ENCODE measurements at regions not wholly inside any gene's neighbourhood (a gene's known extent, or its start where the extent isn't known, plus 50 kb on each side); places are given as distances from the start of the nearest gene placed in this dataset.

DNA sequence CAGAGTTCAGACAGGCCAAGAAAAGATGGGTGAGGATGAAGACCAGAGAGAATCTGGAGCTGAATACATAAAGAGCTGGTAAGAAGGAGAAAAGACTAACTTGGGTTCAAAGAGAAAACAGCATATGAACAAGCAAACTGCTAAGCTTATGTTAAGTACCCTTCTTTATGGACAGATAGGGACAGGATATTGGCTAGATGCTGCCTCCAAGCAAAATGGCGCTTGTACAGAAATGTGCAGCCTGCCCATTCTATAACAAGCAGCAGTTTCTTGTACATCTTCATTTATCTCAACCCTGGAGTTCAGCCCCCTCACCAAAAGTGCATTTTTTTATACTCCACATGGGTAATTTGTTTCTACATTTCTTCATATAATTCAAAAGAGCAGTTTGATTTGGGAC lies 184.5 kb downstream of the RMST start:
- Histone ChIP-seq H3K4me1 (ENCODE audit: insufficient read depth, low read length) (no peaks in the 10 kb centered on the region), H3K9me3 (ENCODE audit: control insufficient read depth, low read depth, low read length) (no peaks in the 10 kb centered on the region), H4K8ac (replicated peaks; ENCODE audit: insufficient read length, low read depth, low read length) (no peak overlapping the region), H3K23me2 (ENCODE audit: insufficient read length, low read depth, low read length, poor library complexity, severe bottlenecking) (no peaks in the 10 kb centered on the region), H2BK5ac (ENCODE audit: insufficient read length, low read length) (no peak overlapping the region), H3K79me2 (ENCODE audit: insufficient read depth, low read length) (no peaks in the 10 kb centered on the region), H2BK15ac (ENCODE audit: low read depth, low read length) (no peak overlapping the region), H4K91ac (ENCODE audit: insufficient read length, low read depth, low read length) (no peak overlapping the region), H3K79me1 (ENCODE audit: insufficient read depth, low read depth, low read length, poor library complexity, severe bottlenecking) (no peaks in the 10 kb centered on the region), H3K56ac (ENCODE audit: insufficient read length, low read depth, low read length) (no peak overlapping the region), H3K4ac (ENCODE audit: low read depth, low read length) (no peak overlapping the region), H3K4me2 (ENCODE audit: insufficient read depth, insufficient read length, low read length) (no peak overlapping the region), H3K14ac (ENCODE audit: insufficient read depth, low read length) (no peak overlapping the region), H3K23ac (ENCODE audit: insufficient read length, low read depth, low read length) (no peak overlapping the region), H2BK120ac (ENCODE audit: low read depth, low read length, poor library complexity, severe bottlenecking) (no peak overlapping the region), H2BK12ac (ENCODE audit: insufficient read length, low read depth, low read length) (no peak overlapping the region), H3T11ph (ENCODE audit: low read length) (no peak overlapping the region), H2AK5ac (ENCODE audit: insufficient read length, low read length) (no peak overlapping the region), H3K9ac (ENCODE audit: extremely low read depth, insufficient read length, low read length) (no peak overlapping the region), H3K27ac (ENCODE audit: insufficient read length, low read depth, low read length) (no peak overlapping the region), H2BK20ac (ENCODE audit: low read depth, low read length, poor library complexity, severe bottlenecking) (no peak overlapping the region), H4K20me1 (ENCODE audit: control insufficient read depth, insufficient read depth, insufficient read length) (no peaks in the 10 kb centered on the region), H3K18ac (ENCODE audit: insufficient read length, low read depth, low read length) (no peak overlapping the region), H3K27me3 (ENCODE audit: insufficient read depth, low read length) (no peaks in the 10 kb centered on the region), H2AFZ (ENCODE audit: low read length) (no peak overlapping the region), H4K5ac (ENCODE audit: insufficient read length, low read depth, low read length) (no peak overlapping the region)
- Mint-ChIP-seq H3K27me3 (ENCODE audit: low read depth) (no peaks in the 10 kb centered on the region), H3K9me3 (peaks cover 16 to 20% of the 10 kb centered on the region in 2 experiments), H3K4me1 (no peaks in the 10 kb centered on the region), H3K36me3 (ENCODE audit: insufficient read depth in 1 of 3, low read depth in 3 of 3) (peaks cover 9 to 17% (median 10%) of the 10 kb centered on the region in 3 experiments; a peak in 6 of 7 replicates), H3K4me3 (no peak overlapping the region), H3K27ac (no peak overlapping the region)
- TF ChIP-seq, protein P1, sequence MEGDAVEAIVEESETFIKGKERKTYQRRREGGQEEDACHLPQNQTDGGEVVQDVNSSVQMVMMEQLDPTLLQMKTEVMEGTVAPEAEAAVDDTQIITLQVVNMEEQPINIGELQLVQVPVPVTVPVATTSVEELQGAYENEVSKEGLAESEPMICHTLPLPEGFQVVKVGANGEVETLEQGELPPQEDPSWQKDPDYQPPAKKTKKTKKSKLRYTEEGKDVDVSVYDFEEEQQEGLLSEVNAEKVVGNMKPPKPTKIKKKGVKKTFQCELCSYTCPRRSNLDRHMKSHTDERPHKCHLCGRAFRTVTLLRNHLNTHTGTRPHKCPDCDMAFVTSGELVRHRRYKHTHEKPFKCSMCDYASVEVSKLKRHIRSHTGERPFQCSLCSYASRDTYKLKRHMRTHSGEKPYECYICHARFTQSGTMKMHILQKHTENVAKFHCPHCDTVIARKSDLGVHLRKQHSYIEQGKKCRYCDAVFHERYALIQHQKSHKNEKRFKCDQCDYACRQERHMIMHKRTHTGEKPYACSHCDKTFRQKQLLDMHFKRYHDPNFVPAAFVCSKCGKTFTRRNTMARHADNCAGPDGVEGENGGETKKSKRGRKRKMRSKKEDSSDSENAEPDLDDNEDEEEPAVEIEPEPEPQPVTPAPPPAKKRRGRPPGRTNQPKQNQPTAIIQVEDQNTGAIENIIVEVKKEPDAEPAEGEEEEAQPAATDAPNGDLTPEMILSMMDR (conservative IDR thresholded peaks at IDR 0.05) = no peak
- WGBS (ENCODE audit: extremely low coverage, insufficient read length, low lambda C conversion rate) = no CpG with 5 or more reads among the region's 1 CpG
- DNase-seq = no peak

Data from H9 (cell line).